ENCODE measurements at regions not wholly inside any gene's neighbourhood (a gene's known extent, or its start where the extent isn't known, plus 50 kb on each side); places are given as distances from the start of the nearest gene placed in this dataset.

GRCh38 chr14:49105956-49106355 lies 480.2 kb downstream of the RPS29 start:
- TF ChIP-seq CTCF (IDR thresholded peaks at IDR 0.05): no peak
- TF ChIP-seq POLR2A (IDR thresholded peaks at IDR 0.05): no peak
